ENCODE measurements at regions not wholly inside any gene's neighbourhood (a gene's known extent, or its start where the extent isn't known, plus 50 kb on each side); places are given as distances from the start of the nearest gene placed in this dataset.
"Not testable (repeated sequence)": the region's sequence is repeated elsewhere in the genome, so short reads cannot be mapped to it uniquely, and the experiment has no call there.

GRCh38 chrX:2162695-2163094, 338.1 kb downstream of the DHRSX start:
- no peak for DNase-seq

DNA sequence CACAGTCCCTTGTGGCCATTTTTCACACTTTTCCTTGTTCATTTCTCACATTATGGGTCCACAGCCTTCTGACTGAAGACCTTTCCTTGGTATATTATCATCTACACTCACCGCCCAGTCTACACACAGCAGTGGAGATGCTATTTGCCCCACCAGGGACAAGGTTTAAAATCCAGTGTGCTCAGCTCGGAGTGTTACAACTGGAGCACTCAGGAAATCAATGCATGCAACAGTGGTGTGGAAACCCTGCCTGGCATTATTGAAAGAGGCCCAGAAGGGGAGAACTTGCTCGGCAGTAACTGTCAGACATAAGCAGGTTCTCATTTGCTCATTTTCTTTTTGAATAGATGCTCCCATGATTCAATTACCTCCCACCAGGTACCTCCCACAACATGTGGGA, 340.9 kb downstream of the DHRSX start:
- no peak for DNase-seq

GRCh38 chrX:2159393-2159792, 341.4 kb downstream of the DHRSX start:
- peak; percentile 63 for DNase-seq

- no peak for DNase-seq
Measured at GRCh38 chrX:2150722-2151121, 350.1 kb downstream of the DHRSX start.

DNA sequence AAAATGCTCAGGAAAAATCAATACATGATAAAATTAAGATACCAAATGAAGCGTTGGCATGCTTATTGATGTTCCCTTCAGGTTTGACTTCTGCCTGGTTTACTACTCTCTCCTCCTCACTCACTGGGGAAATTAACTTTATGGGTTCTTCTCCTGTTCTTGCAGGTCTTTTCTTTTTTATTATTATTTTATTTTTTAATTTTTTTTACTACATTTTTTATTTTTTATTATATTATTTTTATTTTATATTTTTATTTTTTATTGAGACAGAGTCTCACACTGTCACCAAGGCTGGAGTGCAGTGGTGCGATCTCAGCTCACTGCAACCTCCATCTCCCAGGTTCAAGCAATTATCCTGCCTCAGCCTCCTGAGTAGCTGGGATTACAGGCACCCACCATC, 350.8 kb downstream of the DHRSX start:
- not testable (repeated sequence) for DNase-seq

DNA sequence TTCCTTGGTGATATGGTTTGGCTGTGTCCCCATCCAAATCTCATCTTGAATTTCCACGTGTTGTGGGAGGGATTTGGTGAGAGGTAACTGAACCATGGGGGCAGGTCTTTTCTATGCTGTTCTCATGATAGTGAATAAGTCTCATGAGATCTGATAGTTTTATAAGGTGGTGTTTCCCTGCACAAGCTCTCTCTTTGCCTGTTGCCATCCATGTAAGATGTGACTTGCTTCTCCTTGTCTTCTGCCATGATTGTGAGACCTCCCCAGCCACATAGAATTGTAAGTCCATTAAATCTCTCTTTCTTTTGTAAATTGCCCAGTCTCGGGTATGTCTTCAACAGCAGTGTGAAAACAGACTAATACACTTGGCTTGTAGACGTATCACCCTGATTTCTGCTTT, 351.7 kb downstream of the DHRSX start:
- DNase-seq = not testable (repeated sequence)

DNA sequence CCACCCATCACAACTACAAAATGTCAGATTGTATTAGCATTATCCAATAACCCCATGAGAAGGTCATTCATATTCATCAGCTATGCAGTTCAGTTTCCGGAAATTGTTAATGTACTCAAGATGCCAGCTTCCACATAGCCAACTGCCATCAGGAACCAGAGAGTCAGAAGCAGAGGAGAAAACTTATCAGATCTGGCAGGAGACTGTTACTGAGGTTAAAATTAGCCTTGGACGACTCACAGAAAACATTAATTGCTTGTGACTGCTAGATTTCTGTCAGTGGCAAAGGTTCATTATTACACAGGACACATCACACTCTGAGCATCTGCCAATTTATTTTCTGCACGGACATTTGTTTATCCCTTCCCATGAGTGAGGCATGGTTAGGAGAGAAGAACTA, 352.8 kb downstream of the DHRSX start:
- no peak for DNase-seq

- no peak for DNase-seq
Measured at GRCh38 chrX:2145692-2146367, 354.9 kb downstream of the DHRSX start.

GRCh38 chrX:2137882-2138281, 362.9 kb downstream of the DHRSX start:
- DNase-seq = no peak

GRCh38 chrX:2136848-2137247, 363.9 kb downstream of the DHRSX start:
- DNase-seq = no peak

DNA sequence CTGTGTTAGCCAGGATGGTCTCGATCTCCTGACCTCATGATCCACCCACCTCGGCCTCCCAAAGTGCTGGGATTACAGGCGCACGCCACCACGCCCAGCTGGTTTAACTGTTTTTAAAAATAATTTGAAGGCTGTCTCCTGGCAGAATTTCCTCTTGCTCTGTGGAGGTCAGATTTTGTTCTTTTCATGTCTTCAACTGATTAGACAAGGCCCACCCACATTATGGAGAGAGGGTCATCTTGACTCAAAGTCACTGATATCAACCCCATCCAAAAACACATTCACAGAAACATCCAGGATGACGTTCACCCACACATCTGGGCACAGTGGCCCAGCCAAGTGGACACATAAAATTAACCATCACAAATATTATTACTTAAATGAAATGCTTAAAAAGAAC, 365.4 kb downstream of the DHRSX start:
- no peak for DNase-seq

GRCh38 chrX:2134782-2135181, 366.0 kb downstream of the DHRSX start:
- no peak for DNase-seq

Measured in OCI-M1 (cell line).